Nephron progenitor cell (in vitro differentiated cells): ENCODE measurements at regions not wholly inside any gene's neighbourhood (a gene's known extent, or its start where the extent isn't known, plus 50 kb on each side); places are given as distances from the start of the nearest gene placed in this dataset.

Experiments
- DNase-seq: peaks from one replicate; pipeline ENCODE4 v3.0.0; 2021
- H3K27ac Mint-ChIP-seq: 2 replicates; pipeline ENCODE4 v1.8.0; 2021; ENCODE audit warnings: mild to moderate bottlenecking, moderate library complexity, mixed read lengths
- H3K27me3 Mint-ChIP-seq: 2 replicates; pipeline ENCODE4 v1.8.0; 2021; ENCODE audit warnings: mild to moderate bottlenecking, low read depth, mixed read lengths; ENCODE audit not compliant: poor library complexity
- H3K36me3 Mint-ChIP-seq: 2 replicates; pipeline ENCODE4 v1.8.0; 2021; ENCODE audit warnings: low read depth, mixed read lengths
- H3K4me1 Mint-ChIP-seq: 2 replicates; pipeline ENCODE4 v1.8.0; 2021; ENCODE audit warnings: mixed read lengths
- H3K4me3 Mint-ChIP-seq: 2 replicates; pipeline ENCODE4 v1.8.0; 2021; ENCODE audit warnings: mild to moderate bottlenecking, moderate library complexity, mixed read lengths
- H3K9me3 Mint-ChIP-seq: 2 replicates; pipeline ENCODE4 v1.8.0; 2021; ENCODE audit warnings: mild to moderate bottlenecking, moderate library complexity, mixed read lengths
- CTCF ChIP-seq: fragments of 200-600 bp; sonication (generic); IDR thresholded peaks from 2 replicates; pipeline ENCODE4 v1.5.0; 2021; ENCODE audit warnings: antibody characterized with exemption

GRCh38 chr12:39124768-39125167, 219.4 kb upstream of the CPNE8 start:
- Mint-ChIP-seq H3K4me3 (no peak overlapping the region), H3K9me3 (peaks cover 8% of the 10 kb centered on the region)

GRCh38 chr12:39123580-39124253, 218.3 kb upstream of the CPNE8 start:
- H3K27me3 Mint-ChIP-seq = no peaks in the 10 kb centered on the region
- H3K4me3 Mint-ChIP-seq = no peak overlapping the region
- peaks cover 5% of the 10 kb centered on the region for H3K4me1 Mint-ChIP-seq
- H3K9me3 Mint-ChIP-seq = peaks cover 8% of the 10 kb centered on the region
- TF ChIP-seq CTCF = no peak
- H3K27ac Mint-ChIP-seq = no peak overlapping the region
- H3K36me3 Mint-ChIP-seq = peaks cover 4% of the 10 kb centered on the region
- no peak for DNase-seq

More at GRCh38 chr12:39124768-39125167, 219.4 kb upstream of the CPNE8 start:
- H3K4me1 Mint-ChIP-seq = peaks cover 5% of the 10 kb centered on the region
- H3K27ac Mint-ChIP-seq = no peak overlapping the region
- H3K27me3 Mint-ChIP-seq = no peaks in the 10 kb centered on the region
- TF ChIP-seq CTCF = no peak
- peaks cover 4% of the 10 kb centered on the region for H3K36me3 Mint-ChIP-seq
- DNase-seq = no peak

GRCh38 chr12:39122562-39123204, 217.3 kb upstream of the CPNE8 start:
- H3K36me3 Mint-ChIP-seq = peaks cover 4% of the 10 kb centered on the region
- no peaks in the 10 kb centered on the region for H3K27me3 Mint-ChIP-seq
- H3K4me3 Mint-ChIP-seq = no peak overlapping the region
- H3K27ac Mint-ChIP-seq = no peak overlapping the region
- DNase-seq = peak; percentile 4
- peaks cover 8% of the 10 kb centered on the region for H3K9me3 Mint-ChIP-seq
- no peak for TF ChIP-seq CTCF
- peaks cover 5% of the 10 kb centered on the region for H3K4me1 Mint-ChIP-seq

GRCh38 chr12:39116861-39117260, 211.5 kb upstream of the CPNE8 start:
- no peak for DNase-seq
- no peaks in the 10 kb centered on the region for H3K4me1 Mint-ChIP-seq
- no peaks in the 10 kb centered on the region for H3K36me3 Mint-ChIP-seq
- H3K9me3 Mint-ChIP-seq = peaks cover 2% of the 10 kb centered on the region
- H3K4me3 Mint-ChIP-seq = no peak overlapping the region
- peaks cover 5% of the 10 kb centered on the region for H3K27me3 Mint-ChIP-seq
- no peak overlapping the region for H3K27ac Mint-ChIP-seq
- TF ChIP-seq CTCF = no peak

- Mint-ChIP-seq H3K4me1 (no peaks in the 10 kb centered on the region), H3K36me3 (no peaks in the 10 kb centered on the region), H3K27me3 (peaks cover 2% of the 10 kb centered on the region), H3K9me3 (no peaks in the 10 kb centered on the region), H3K27ac (peak overlapping the region; percentile 3), H3K4me3 (no peak overlapping the region)
- no peak for DNase-seq
- TF ChIP-seq CTCF = no peak
Measured at GRCh38 chr12:39112064-39112463, 206.7 kb upstream of the CPNE8 start.

GRCh38 chr12:39105111-39105510, 199.7 kb upstream of the CPNE8 start:
- TF ChIP-seq CTCF = no peak
- Mint-ChIP-seq H3K27me3 (peaks cover 2% of the 10 kb centered on the region), H3K9me3 (no peaks in the 10 kb centered on the region), H3K4me3 (no peak overlapping the region), H3K36me3 (no peaks in the 10 kb centered on the region), H3K4me1 (no peaks in the 10 kb centered on the region), H3K27ac (no peak overlapping the region)
- DNase-seq = no peak
